H9 (cell line): ENCODE measurements at regions not wholly inside any gene's neighbourhood (a gene's known extent, or its start where the extent isn't known, plus 50 kb on each side); places are given as distances from the start of the nearest gene placed in this dataset.

Experiments used
- DNase-seq: peaks from one replicate; pipeline ENCODE4 v3.0.0-alpha.2; 2017
- H2AFZ ChIP-seq: one replicate; pipeline ENCODE4 v1.6.1; 2013; ENCODE audit warnings: mild to moderate bottlenecking, low read length, control low read depth, moderate library complexity
- H2AK5ac ChIP-seq: 2 replicates; pipeline ENCODE4 v1.6.1; 2013; ENCODE audit warnings: low read length, control low read depth, mixed read lengths; ENCODE audit not compliant: insufficient read length
- H2BK120ac ChIP-seq: one replicate; pipeline ENCODE4 v1.6.1; 2013; ENCODE audit warnings: low read depth, mild to moderate bottlenecking, low read length, control low read depth, inconsistent platforms; ENCODE audit not compliant: poor library complexity, severe bottlenecking
- H2BK12ac ChIP-seq: 2 replicates; pipeline ENCODE4 v1.6.1; 2013; ENCODE audit warnings: low read length, control low read depth, mixed read lengths, low read depth; ENCODE audit not compliant: insufficient read length
- H2BK15ac ChIP-seq: 2 replicates; pipeline ENCODE4 v1.6.1; 2013; ENCODE audit warnings: low read depth, low read length, control low read depth
- H2BK20ac ChIP-seq: one replicate; pipeline ENCODE4 v1.6.1; 2013; ENCODE audit warnings: low read depth, mild to moderate bottlenecking, low read length, control low read depth, inconsistent platforms; ENCODE audit not compliant: poor library complexity, severe bottlenecking
- H2BK5ac ChIP-seq: 2 replicates; pipeline ENCODE4 v1.6.1; 2013; ENCODE audit warnings: low read length, control low read depth, mixed read lengths; ENCODE audit not compliant: insufficient read length
- H3K14ac ChIP-seq: 2 replicates; pipeline ENCODE4 v1.6.1; 2013; ENCODE audit warnings: low read length, control low read depth; ENCODE audit not compliant: insufficient read depth
- H3K18ac ChIP-seq: 2 replicates; pipeline ENCODE4 v1.6.1; 2013; ENCODE audit warnings: low read depth, mild to moderate bottlenecking, mixed read lengths, low read length, control low read depth; ENCODE audit not compliant: insufficient read length
- H3K23ac ChIP-seq: 2 replicates; pipeline ENCODE4 v1.6.1; 2013; ENCODE audit warnings: low read length, control low read depth, mixed read lengths, low read depth; ENCODE audit not compliant: insufficient read length
- H3K23me2 ChIP-seq: 2 replicates; pipeline ENCODE4 v1.6.1; 2013; ENCODE audit warnings: low read depth, mild to moderate bottlenecking, mixed read lengths, low read length, control low read depth; ENCODE audit not compliant: insufficient read length, poor library complexity, severe bottlenecking
- H3K27ac ChIP-seq: 2 replicates; pipeline ENCODE4 v1.5.1; 2013; ENCODE audit warnings: low read length, control low read depth, mixed read lengths, low read depth; ENCODE audit not compliant: insufficient read length
- H3K27me3 ChIP-seq: 2 replicates; pipeline ENCODE4 v1.6.1; 2013; ENCODE audit warnings: low read length, control low read depth, inconsistent platforms; ENCODE audit not compliant: insufficient read depth
- H3K4ac ChIP-seq: 2 replicates; pipeline ENCODE4 v1.6.1; 2013; ENCODE audit warnings: low read depth, mild to moderate bottlenecking, control low read depth, inconsistent platforms, low read length, moderate library complexity
- H3K4me1 ChIP-seq: 2 replicates; pipeline ENCODE4 v1.6.1; 2013; ENCODE audit warnings: low read length, control low read depth, inconsistent platforms; ENCODE audit not compliant: insufficient read depth
- H3K4me2 ChIP-seq: 2 replicates; pipeline ENCODE4 v1.6.1; 2013; ENCODE audit warnings: low read length, control low read depth, mixed read lengths; ENCODE audit not compliant: insufficient read length, insufficient read depth
- H3K56ac ChIP-seq: 2 replicates; pipeline ENCODE4 v1.6.1; 2013; ENCODE audit warnings: low read depth, mild to moderate bottlenecking, mixed read lengths, low read length, control low read depth; ENCODE audit not compliant: insufficient read length
- H3K79me1 ChIP-seq: 2 replicates; pipeline ENCODE4 v1.6.1; 2013; ENCODE audit warnings: low read depth, mild to moderate bottlenecking, moderate library complexity, low read length, control low read depth, inconsistent platforms; ENCODE audit not compliant: insufficient read depth, poor library complexity, severe bottlenecking
- H3K79me2 ChIP-seq: 2 replicates; pipeline ENCODE4 v1.6.1; 2013; ENCODE audit warnings: low read length, control low read depth, inconsistent platforms; ENCODE audit not compliant: insufficient read depth
- H3K9ac ChIP-seq: 2 replicates; pipeline ENCODE4 v1.6.1; 2013; ENCODE audit warnings: low read length, control low read depth, mixed read lengths; ENCODE audit not compliant: insufficient read length; ENCODE audit errors: extremely low read depth
- H3K9me3 ChIP-seq: one replicate; pipeline ENCODE4 v1.6.1; 2013; ENCODE audit warnings: low read depth, low read length, inconsistent platforms; ENCODE audit not compliant: control insufficient read depth
- H3T11ph ChIP-seq: one replicate; pipeline ENCODE4 v1.6.1; 2013; ENCODE audit warnings: mild to moderate bottlenecking, low read length, control low read depth, inconsistent platforms
- H4K20me1 ChIP-seq: one replicate; pipeline ENCODE4 v1.6.1; 2013; ENCODE audit not compliant: control insufficient read depth, insufficient read length, insufficient read depth
- H4K5ac ChIP-seq: 2 replicates; pipeline ENCODE4 v1.6.1; 2013; ENCODE audit warnings: low read depth, mild to moderate bottlenecking, mixed read lengths, low read length, control low read depth; ENCODE audit not compliant: insufficient read length
- H4K8ac ChIP-seq: replicated peaks from 2 replicates; pipeline ENCODE4 v1.6.1; 2013; ENCODE audit warnings: low read length, control low read depth, mixed read lengths, low read depth; ENCODE audit not compliant: insufficient read length
- H4K91ac ChIP-seq: 2 replicates; pipeline ENCODE4 v1.6.1; 2013; ENCODE audit warnings: low read depth, mild to moderate bottlenecking, moderate library complexity, mixed read lengths, low read length, control low read depth; ENCODE audit not compliant: insufficient read length
- H3K27ac Mint-ChIP-seq, 3 experiments: 2 replicates in 2 of 3; 3 replicates in 1 of 3; pipeline ENCODE4 v1.8.0; 2020 to 2021; ENCODE audit warnings: mixed read lengths in 3 of 3, mild to moderate bottlenecking in 1 of 3, moderate library complexity in 1 of 3
- H3K27me3 Mint-ChIP-seq: 2 replicates; pipeline ENCODE4 v1.8.0; 2021; ENCODE audit warnings: low read depth, mild to moderate bottlenecking, moderate library complexity, mixed read lengths
- H3K36me3 Mint-ChIP-seq, 3 experiments: 2 replicates in 2 of 3; 3 replicates in 1 of 3; pipeline ENCODE4 v1.8.0; 2020 to 2021; ENCODE audit warnings: low read depth in 3 of 3, mixed read lengths in 3 of 3; ENCODE audit not compliant: insufficient read depth in 1 of 3
- H3K4me1 Mint-ChIP-seq, 2 experiments: 2 replicates each; pipeline ENCODE4 v1.8.0; 2020; ENCODE audit warnings: mixed read lengths in 2 of 2
- H3K4me3 Mint-ChIP-seq, 2 experiments: 2 replicates in 1 of 2; 3 replicates in 1 of 2; pipeline ENCODE4 v1.8.0; 2020 to 2021; ENCODE audit warnings: mild to moderate bottlenecking in 2 of 2, mixed read lengths in 2 of 2, moderate library complexity in 1 of 2
- H3K9me3 Mint-ChIP-seq, 2 experiments: 2 replicates in 1 of 2; 3 replicates in 1 of 2; pipeline ENCODE4 v1.8.0; 2020; ENCODE audit warnings: mild to moderate bottlenecking in 2 of 2, mixed read lengths in 2 of 2, moderate library complexity in 1 of 2
- CTCF ChIP-seq: fragments of 200-600 bp; sonication (generic); conservative IDR thresholded peaks from 3 replicates; pipeline ENCODE4 v1.8.0; 2021; ENCODE audit warnings: antibody characterized with exemption, mild to moderate bottlenecking

- peaks cover 0 to 2% (median 0%) of the 10 kb centered on the region in 3 experiments; a peak in 2 of 7 replicates for H3K36me3 Mint-ChIP-seq
Measured at GRCh38 chr5:163889369-163889768, 383.9 kb downstream of the MAT2B start.

More at GRCh38 chr5:163889369-163889768, 383.9 kb downstream of the MAT2B start:
- Mint-ChIP-seq H3K4me1 (peaks cover 41 to 48% of the 10 kb centered on the region in 2 experiments), H3K27me3 (no peaks in the 10 kb centered on the region), H3K27ac (no peak overlapping the region), H3K4me3 (no peak overlapping the region), H3K9me3 (peaks cover 0 to 2% of the 10 kb centered on the region in 2 experiments; a peak in 3 of 5 replicates)
- no peak overlapping the region for H3K14ac ChIP-seq
- no peak overlapping the region for H4K8ac ChIP-seq
- no peak overlapping the region for H3K23ac ChIP-seq
- H3K4ac ChIP-seq: no peak overlapping the region
- no peak overlapping the region for H3K56ac ChIP-seq
- no peak overlapping the region for H3T11ph ChIP-seq
- H2BK20ac ChIP-seq: no peak overlapping the region
- H2BK120ac ChIP-seq: no peak overlapping the region
- no peak overlapping the region for H2AFZ ChIP-seq
- no peaks in the 10 kb centered on the region for H4K20me1 ChIP-seq
- H3K79me2 ChIP-seq: no peaks in the 10 kb centered on the region
- no peaks in the 10 kb centered on the region for H3K23me2 ChIP-seq
- H4K91ac ChIP-seq: no peak overlapping the region
- H3K27me3 ChIP-seq: no peaks in the 10 kb centered on the region
- no peak overlapping the region for H3K18ac ChIP-seq
- H3K27ac ChIP-seq: no peak overlapping the region
- TF ChIP-seq CTCF: no peak
- no peaks in the 10 kb centered on the region for H3K4me1 ChIP-seq
- no peak overlapping the region for H4K5ac ChIP-seq
- no peak overlapping the region for H2BK5ac ChIP-seq
- H3K4me2 ChIP-seq: no peak overlapping the region
- H3K9me3 ChIP-seq: no peaks in the 10 kb centered on the region
- no peak overlapping the region for H2AK5ac ChIP-seq
- H2BK15ac ChIP-seq: no peak overlapping the region
- DNase-seq: no peak
- H2BK12ac ChIP-seq: no peak overlapping the region
- H3K9ac ChIP-seq: no peak overlapping the region
- H3K79me1 ChIP-seq: no peaks in the 10 kb centered on the region
